HG03457 (cell line): ENCODE measurements at regions not wholly inside any gene's neighbourhood (a gene's known extent, or its start where the extent isn't known, plus 50 kb on each side); places are given as distances from the start of the nearest gene placed in this dataset.

Experiments used
- ATAC-seq: cut with Tn5 transposase; IDR thresholded peaks from one replicate; pipeline ENCODE4 v1.9.1; 2021; ENCODE audit warnings: moderate number of reproducible peaks; ENCODE audit not compliant: unreplicated experiment

- no peak for ATAC-seq
These were observed 84.2 kb upstream of the SEMA6A start for GRCh38 chr5:116658830-116659229.

GRCh38 chr5:116658141-116658540 lies 83.5 kb upstream of the SEMA6A start:
- no peak for ATAC-seq

GRCh38 chr5:116655431-116655830 lies 80.8 kb upstream of the SEMA6A start:
- no peak for ATAC-seq

- ATAC-seq, result no peak
These were observed 80.3 kb upstream of the SEMA6A start for GRCh38 chr5:116654925-116655324.

- no peak for ATAC-seq
These were observed 78.3 kb upstream of the SEMA6A start for GRCh38 chr5:116652903-116653302.

GRCh38 chr5:116652196-116652729 lies 77.6 kb upstream of the SEMA6A start:
- no peak for ATAC-seq

- ATAC-seq, result no peak
These were observed 77.0 kb upstream of the SEMA6A start for GRCh38 chr5:116651653-116652052.

- no peak for ATAC-seq
These were observed 76.3 kb upstream of the SEMA6A start for GRCh38 chr5:116650964-116651363.

- ATAC-seq, result no peak
These were observed 75.9 kb upstream of the SEMA6A start for GRCh38 chr5:116650544-116650943.

- no peak for ATAC-seq
These were observed 72.1 kb upstream of the SEMA6A start for GRCh38 chr5:116646611-116647289.

GRCh38 chr5:116645627-116646026 lies 71.0 kb upstream of the SEMA6A start:
- no peak for ATAC-seq

- ATAC-seq, result no peak
These were observed 65.6 kb upstream of the SEMA6A start for GRCh38 chr5:116640236-116640635.

GRCh38 chr5:116637149-116637740 lies 62.6 kb upstream of the SEMA6A start:
- ATAC-seq, result no peak

- ATAC-seq, result no peak
These were observed 58.3 kb upstream of the SEMA6A start for GRCh38 chr5:116632890-116633289.

GRCh38 chr5:116631147-116631546 lies 56.5 kb upstream of the SEMA6A start:
- ATAC-seq, result no peak

- ATAC-seq, result no peak
These were observed 54.5 kb upstream of the SEMA6A start for GRCh38 chr5:116629168-116629567.

- peak; percentile 72 for ATAC-seq
These were observed 52.5 kb upstream of the SEMA6A start for GRCh38 chr5:116626945-116627679.

GRCh38 chr5:116626272-116626723 lies 51.7 kb upstream of the SEMA6A start:
- no peak for ATAC-seq
